Progenitor cell of endocrine pancreas (in vitro differentiated cells): ENCODE measurements at regions not wholly inside any gene's neighbourhood (a gene's known extent, or its start where the extent isn't known, plus 50 kb on each side); places are given as distances from the start of the nearest gene placed in this dataset.
"Not testable (repeated sequence)": the region's sequence is repeated elsewhere in the genome, so short reads cannot be mapped to it uniquely, and the experiment has no call there.

Experiments used
- DNase-seq: peaks from one replicate; pipeline ENCODE4 v3.0.0; 2021; ENCODE audit warnings: low spot score; ENCODE audit not compliant: unreplicated experiment
- H3K27ac Mint-ChIP-seq: 2 replicates; pipeline ENCODE4 v1.8.0; 2021; ENCODE audit warnings: mild to moderate bottlenecking, moderate library complexity, mixed read lengths
- H3K27me3 Mint-ChIP-seq: 2 replicates; pipeline ENCODE4 v1.8.0; 2021; ENCODE audit warnings: mixed read lengths
- H3K36me3 Mint-ChIP-seq: 2 replicates; pipeline ENCODE4 v1.8.0; 2022; ENCODE audit warnings: mixed read lengths; ENCODE audit not compliant: insufficient read depth
- H3K4me1 Mint-ChIP-seq: 2 replicates; pipeline ENCODE4 v1.8.0; 2021; ENCODE audit warnings: low read depth, mixed read lengths
- H3K4me3 Mint-ChIP-seq: 2 replicates; pipeline ENCODE4 v1.8.0; 2021; ENCODE audit warnings: low read depth, mild to moderate bottlenecking, moderate library complexity, mixed read lengths
- H3K9me3 Mint-ChIP-seq: 2 replicates; pipeline ENCODE4 v1.8.0; 2021; ENCODE audit warnings: low read depth, mixed read lengths
- TF ChIP-seq, protein P1 (sequence below): fragments of 200-600 bp; sonication (generic); IDR thresholded peaks from one replicate; pipeline ENCODE4 v1.5.0; 2021; ENCODE audit warnings: antibody characterized with exemption, mild to moderate bottlenecking; ENCODE audit not compliant: unreplicated experiment

DNA sequence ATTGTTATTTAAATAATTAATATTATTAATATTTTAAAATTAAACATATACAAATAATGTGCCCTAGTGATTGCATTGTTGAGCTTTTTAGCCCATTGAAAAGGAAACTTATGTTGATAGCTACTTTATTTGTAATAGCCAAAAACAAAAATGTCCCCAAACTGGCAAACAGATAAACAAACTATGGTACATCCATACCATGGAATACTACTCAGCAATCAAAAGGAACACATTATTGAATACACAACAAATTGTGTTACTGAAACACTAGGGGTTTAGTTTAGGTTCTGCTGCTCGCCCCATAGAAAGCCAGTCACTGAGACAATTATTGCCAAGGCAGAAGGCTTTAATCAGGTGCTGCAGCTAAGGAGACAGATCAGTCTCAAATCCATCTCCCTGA lies 239.7 kb upstream of the KITLG start:
- H3K27me3 Mint-ChIP-seq = no peaks in the 10 kb centered on the region
- no peak overlapping the region for H3K27ac Mint-ChIP-seq
- no peak for DNase-seq
- H3K36me3 Mint-ChIP-seq = no peaks in the 10 kb centered on the region
- no peak overlapping the region for H3K4me3 Mint-ChIP-seq
- peaks cover 18% of the 10 kb centered on the region for H3K9me3 Mint-ChIP-seq
- H3K4me1 Mint-ChIP-seq = peaks cover 3% of the 10 kb centered on the region
- TF ChIP-seq, protein P1, sequence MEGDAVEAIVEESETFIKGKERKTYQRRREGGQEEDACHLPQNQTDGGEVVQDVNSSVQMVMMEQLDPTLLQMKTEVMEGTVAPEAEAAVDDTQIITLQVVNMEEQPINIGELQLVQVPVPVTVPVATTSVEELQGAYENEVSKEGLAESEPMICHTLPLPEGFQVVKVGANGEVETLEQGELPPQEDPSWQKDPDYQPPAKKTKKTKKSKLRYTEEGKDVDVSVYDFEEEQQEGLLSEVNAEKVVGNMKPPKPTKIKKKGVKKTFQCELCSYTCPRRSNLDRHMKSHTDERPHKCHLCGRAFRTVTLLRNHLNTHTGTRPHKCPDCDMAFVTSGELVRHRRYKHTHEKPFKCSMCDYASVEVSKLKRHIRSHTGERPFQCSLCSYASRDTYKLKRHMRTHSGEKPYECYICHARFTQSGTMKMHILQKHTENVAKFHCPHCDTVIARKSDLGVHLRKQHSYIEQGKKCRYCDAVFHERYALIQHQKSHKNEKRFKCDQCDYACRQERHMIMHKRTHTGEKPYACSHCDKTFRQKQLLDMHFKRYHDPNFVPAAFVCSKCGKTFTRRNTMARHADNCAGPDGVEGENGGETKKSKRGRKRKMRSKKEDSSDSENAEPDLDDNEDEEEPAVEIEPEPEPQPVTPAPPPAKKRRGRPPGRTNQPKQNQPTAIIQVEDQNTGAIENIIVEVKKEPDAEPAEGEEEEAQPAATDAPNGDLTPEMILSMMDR = no peak

DNA sequence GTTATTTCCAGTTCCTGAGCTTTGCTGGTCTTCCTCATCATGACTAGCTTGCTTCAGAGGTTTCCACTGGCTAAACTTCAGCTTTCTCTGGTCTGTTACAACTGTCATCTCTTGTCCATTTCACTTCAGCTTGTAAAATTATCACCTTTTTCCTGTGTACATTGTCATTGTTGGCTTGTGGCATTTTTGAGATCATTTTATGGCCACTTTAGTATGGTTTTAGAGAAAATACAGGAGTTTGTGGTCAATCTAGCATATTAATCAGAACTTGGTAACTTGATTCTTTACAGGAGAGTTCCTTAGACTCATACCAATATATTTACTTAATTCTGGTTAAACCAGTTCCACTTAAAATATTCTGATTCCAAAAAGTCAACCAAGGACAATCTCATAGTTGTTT lies 235.9 kb upstream of the KITLG start:
- TF ChIP-seq, protein P1 = no peak
- Mint-ChIP-seq H3K27me3 (peaks cover 18% of the 10 kb centered on the region), H3K36me3 (no peaks in the 10 kb centered on the region), H3K9me3 (peaks cover 22% of the 10 kb centered on the region), H3K27ac (no peak overlapping the region), H3K4me1 (peaks cover 6% of the 10 kb centered on the region), H3K4me3 (no peak overlapping the region)
- DNase-seq = no peak

DNA sequence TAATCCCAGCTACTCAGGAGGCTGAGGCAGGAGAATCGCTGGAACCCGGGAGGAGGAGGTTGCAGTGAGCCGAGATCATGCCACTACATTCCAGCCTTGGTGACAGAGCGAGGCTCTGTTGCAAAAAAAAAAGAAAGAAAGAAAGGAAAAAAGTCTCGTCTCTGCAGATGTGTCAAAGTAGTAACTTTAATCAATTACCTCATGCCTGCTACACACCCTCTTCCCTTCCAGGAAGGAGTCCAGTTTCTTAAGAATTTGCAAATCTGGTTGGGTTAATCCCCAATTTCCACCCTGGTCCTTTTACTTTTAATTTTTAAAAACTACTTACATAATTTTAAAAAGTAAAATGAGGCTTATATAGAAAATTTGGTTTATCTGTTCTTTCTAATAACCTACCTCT lies 234.5 kb upstream of the KITLG start:
- peaks cover 6% of the 10 kb centered on the region for H3K4me1 Mint-ChIP-seq
- H3K27ac Mint-ChIP-seq = no peak overlapping the region
- TF ChIP-seq, protein P1 = no peak
- no peak for DNase-seq
- H3K9me3 Mint-ChIP-seq = peaks cover 17% of the 10 kb centered on the region
- H3K27me3 Mint-ChIP-seq = peaks cover 27% of the 10 kb centered on the region
- H3K36me3 Mint-ChIP-seq = no peaks in the 10 kb centered on the region
- H3K4me3 Mint-ChIP-seq = no peak overlapping the region

DNA sequence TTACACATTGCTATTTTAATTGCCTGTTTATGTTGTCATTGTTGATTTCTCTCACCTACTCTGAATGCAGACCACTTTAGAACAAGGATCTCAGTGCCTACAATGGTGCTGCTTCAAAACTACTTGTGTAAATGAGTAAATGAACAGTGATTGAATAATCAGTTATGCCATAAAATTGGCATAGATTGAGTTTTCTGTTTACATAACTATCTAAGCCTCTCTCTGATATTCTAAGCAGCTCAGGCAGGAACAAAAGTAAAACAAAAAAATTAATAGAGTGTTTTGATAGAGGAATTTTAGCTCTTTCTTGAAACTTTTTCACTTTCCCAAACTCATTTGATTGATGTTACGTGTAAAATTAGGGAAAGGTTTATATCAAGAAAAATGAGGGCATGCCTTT lies 232.3 kb upstream of the KITLG start:
- peaks cover 4% of the 10 kb centered on the region for H3K9me3 Mint-ChIP-seq
- H3K27ac Mint-ChIP-seq = no peak overlapping the region
- H3K4me1 Mint-ChIP-seq = peaks cover 6% of the 10 kb centered on the region
- TF ChIP-seq, protein P1 = no peak
- H3K27me3 Mint-ChIP-seq = peaks cover 40% of the 10 kb centered on the region
- no peaks in the 10 kb centered on the region for H3K36me3 Mint-ChIP-seq
- no peak overlapping the region for H3K4me3 Mint-ChIP-seq
- no peak for DNase-seq

DNA sequence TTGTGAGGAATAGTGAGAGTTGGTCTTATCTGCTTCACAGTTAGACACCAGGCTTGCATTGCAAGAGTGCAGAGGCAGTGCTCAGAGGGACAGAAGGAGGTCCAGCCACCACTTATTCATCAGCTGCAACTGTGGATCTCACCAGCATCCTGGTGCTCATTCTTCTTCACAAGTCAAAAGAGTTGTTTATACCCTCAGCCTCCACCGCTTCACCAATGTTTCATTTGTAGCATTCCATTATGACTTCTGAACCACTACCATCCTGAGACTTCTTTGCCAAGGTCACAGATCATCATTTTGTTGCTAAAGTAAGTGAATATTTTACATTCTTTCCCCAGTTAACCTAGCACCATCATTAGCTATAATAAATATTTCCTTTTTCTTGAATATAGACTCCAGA lies 230.5 kb upstream of the KITLG start:
- no peak for DNase-seq
- Mint-ChIP-seq H3K4me3 (no peak overlapping the region), H3K4me1 (peaks cover 8% of the 10 kb centered on the region), H3K27ac (no peak overlapping the region), H3K27me3 (peaks cover 40% of the 10 kb centered on the region), H3K36me3 (no peaks in the 10 kb centered on the region), H3K9me3 (peaks cover 10% of the 10 kb centered on the region)
- TF ChIP-seq, protein P1 = no peak

DNA sequence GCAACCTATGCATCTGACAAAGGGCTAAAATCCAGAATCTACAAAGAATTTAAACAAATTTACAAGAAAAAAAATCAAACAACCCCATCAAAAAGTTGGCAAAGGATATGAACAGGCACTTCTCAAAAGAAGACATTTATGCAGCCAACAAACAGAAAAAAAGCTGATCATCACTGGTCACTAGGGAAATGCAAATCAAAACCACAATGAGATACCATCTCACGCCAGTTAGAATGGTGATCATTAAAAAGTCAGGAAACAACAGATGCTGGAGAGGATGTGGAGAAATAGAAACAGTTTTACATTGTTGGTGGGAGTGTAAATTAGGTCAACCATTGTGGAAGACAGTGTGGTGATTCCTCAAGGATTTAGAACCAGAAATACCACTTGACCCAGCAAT lies 229.6 kb upstream of the KITLG start:
- not testable (repeated sequence) for H3K36me3 Mint-ChIP-seq, DNase-seq, H3K4me3 Mint-ChIP-seq, H3K27ac Mint-ChIP-seq
- Mint-ChIP-seq H3K4me1 (peaks cover 10% of the 10 kb centered on the region), H3K9me3 (peaks cover 11% of the 10 kb centered on the region), H3K27me3 (peaks cover 42% of the 10 kb centered on the region)
